GM13977 (cell line): ENCODE measurements at regions not wholly inside any gene's neighbourhood (a gene's known extent, or its start where the extent isn't known, plus 50 kb on each side); places are given as distances from the start of the nearest gene placed in this dataset.

Experiments
- DNase-seq: peaks from one replicate; pipeline ENCODE4 v3.0.0; 2012; ENCODE audit warnings: low spot score
- in situ Hi-C: fragments of 300-500 bp; cut with MboI; formaldehyde crosslinking; loops from one replicate; pipeline ENCODE4 v1.12.0; 2022; ENCODE audit warnings: low sequenced_read_pairs, low pct_unique_long_range_greater_than_20kb, mixed read lengths, inconsistent platforms; ENCODE audit not compliant: unreplicated experiment
- TF ChIP-seq, protein P1 (sequence below): IDR thresholded peaks from 2 replicates; pipeline ENCODE4 v1.5.1; 2012; ENCODE audit warnings: mild to moderate bottlenecking, control low read depth; ENCODE audit not compliant: insufficient read depth; ENCODE audit errors: extremely low read depth, missing control alignments

DNA sequence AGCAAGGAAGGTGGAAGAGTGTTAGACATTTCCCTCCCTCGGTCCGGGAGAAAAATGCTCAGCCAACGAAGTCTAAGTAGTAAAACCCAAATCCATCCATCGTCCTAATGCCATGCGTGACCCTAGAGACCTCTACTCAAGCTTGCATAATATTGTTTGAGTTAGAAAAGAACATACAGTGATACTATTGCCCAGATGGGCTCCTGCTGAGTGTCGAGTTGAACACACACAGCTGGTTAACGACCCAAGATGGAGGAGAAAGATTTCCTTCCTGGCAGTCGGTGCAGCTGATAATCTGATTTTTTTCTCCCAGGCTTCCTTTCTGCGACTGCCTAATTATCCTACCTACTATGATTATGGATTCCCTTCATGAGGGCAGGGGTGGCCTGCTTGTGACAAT, 164.4 kb upstream of the KCNG1 start:
- in situ Hi-C loops, result no loop called here

DNA sequence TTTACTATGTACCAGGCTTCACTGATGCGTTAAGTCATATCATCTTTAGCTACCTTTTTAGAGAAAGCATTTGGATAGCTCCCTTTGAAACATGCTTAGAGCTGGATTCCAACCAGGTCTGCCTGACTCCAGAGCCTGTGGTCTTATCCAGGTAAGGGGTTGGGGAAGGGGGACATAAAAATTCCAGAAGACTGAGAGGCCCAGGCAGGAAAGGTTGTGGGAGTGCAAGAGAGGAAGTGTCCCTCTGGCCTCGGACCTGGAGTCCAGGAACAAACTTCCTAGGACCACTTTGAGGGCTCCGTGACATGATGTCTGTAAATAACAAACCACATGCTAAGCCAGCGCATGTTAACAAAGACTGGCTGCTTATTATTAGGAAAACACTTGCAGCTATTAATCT, 163.0 kb upstream of the KCNG1 start:
- DNase-seq, result no peak
- in situ Hi-C loops, result no loop called here
- TF ChIP-seq, protein P1, sequence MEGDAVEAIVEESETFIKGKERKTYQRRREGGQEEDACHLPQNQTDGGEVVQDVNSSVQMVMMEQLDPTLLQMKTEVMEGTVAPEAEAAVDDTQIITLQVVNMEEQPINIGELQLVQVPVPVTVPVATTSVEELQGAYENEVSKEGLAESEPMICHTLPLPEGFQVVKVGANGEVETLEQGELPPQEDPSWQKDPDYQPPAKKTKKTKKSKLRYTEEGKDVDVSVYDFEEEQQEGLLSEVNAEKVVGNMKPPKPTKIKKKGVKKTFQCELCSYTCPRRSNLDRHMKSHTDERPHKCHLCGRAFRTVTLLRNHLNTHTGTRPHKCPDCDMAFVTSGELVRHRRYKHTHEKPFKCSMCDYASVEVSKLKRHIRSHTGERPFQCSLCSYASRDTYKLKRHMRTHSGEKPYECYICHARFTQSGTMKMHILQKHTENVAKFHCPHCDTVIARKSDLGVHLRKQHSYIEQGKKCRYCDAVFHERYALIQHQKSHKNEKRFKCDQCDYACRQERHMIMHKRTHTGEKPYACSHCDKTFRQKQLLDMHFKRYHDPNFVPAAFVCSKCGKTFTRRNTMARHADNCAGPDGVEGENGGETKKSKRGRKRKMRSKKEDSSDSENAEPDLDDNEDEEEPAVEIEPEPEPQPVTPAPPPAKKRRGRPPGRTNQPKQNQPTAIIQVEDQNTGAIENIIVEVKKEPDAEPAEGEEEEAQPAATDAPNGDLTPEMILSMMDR, result no peak

More for the DNA sequence above, 164.4 kb upstream of the KCNG1 start:
- TF ChIP-seq, protein P1, result no peak
- no peak for DNase-seq

DNA sequence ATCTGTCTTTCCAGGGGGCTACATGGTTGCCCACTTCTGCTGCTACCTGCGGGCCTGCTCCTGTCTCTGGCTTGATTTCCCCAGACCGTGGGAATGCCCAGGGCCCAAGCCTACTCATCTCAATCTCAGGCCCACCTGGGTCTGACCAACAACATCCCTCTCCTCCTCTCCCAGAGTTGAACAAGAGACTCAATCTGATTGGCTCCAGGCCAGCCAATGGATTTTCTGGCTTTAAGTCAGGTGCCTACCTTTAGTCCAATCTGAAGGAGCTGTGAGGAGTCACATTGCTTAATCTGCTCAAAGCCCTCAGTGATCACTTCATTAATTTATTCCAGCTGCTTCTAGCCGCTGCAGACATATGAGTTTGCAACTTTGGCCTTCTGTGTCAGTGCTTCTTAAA, 162.4 kb upstream of the KCNG1 start:
- no peak for DNase-seq
- TF ChIP-seq, protein P1, result no peak
- in situ Hi-C loops, result no loop called here

DNA sequence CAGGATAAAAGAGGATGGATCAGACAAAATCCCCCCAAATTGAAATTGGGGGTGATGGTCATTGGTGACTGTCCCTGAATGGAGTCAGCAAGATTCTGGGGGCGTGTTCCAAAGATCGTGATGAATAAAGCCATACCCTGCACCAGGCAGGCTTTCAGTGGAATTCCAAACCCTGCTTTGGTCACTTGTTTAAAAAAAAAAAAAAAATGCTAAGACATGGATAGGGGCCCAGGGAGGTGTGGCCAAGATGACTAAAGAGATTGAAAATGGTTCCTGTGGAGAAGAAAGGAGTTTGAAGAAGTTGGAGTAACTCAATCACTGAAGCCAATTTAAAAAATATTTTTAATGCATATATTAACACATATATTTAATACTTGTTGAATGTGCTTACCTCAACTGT, 161.4 kb upstream of the KCNG1 start:
- in situ Hi-C loops, result no loop called here
- TF ChIP-seq, protein P1, result no peak
- no peak for DNase-seq

DNA sequence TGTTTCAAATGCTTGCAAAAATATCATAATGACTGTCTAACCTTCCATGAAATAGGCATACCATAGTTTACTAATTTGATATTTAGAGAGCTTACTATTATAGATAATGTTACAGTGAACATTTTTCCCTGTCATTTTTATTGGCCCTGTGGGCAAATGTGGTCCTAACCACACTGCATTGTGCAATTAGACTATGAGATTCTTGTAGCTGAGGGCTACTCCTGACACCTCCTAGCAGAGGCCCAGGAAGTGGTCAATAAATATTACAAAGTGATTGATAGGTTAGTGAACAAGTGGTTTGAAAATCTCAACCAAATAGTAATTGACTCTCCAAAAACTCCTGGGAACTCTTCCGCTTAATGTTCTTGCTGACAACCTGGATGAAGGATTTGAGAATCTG, 160.5 kb upstream of the KCNG1 start:
- TF ChIP-seq, protein P1, result no peak
- DNase-seq, result no peak
- in situ Hi-C loops, result no loop called here

DNA sequence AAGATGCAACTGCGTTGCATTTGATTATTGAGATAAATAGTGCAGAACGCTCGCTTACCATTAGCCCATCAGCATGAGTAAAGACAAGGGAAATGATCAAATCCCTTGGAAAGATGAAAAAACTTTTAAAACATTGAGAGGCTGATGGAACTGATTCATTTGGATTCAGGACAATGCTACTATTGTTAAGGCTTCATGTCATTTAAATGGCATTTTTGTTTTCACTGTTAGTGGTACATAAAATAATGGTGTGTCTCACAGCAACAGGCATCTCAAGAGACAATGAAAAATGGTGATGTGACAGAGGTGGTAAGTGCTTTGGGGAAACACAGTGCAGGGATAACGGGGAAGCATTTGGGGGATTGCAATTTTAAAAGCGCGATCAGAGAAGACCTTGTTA, 159.7 kb upstream of the KCNG1 start:
- in situ Hi-C loops, result no loop called here
- no peak for DNase-seq
- TF ChIP-seq, protein P1, result no peak

DNA sequence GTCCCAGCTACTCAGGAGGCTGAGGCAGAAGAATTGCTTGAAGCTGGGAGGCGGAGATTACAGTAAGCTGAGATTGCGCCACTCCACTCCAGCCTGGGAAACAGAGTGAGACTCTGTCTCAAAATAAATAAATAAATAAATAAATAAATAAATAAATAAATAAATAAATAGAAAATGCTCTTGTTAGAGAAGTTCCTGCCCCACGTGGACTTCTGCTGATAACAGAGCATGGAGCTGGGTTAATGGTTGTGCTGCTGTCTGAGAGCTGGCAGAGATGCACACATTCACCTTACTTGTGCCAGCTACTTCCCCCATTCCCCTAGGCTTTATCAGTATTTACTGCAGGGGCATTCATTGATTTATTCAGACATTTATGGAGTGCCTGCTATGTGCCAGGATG, 155.2 kb upstream of the KCNG1 start:
- in situ Hi-C loops, result no loop called here
- no peak for DNase-seq

More for the DNA sequence above, 155.2 kb upstream of the KCNG1 start:
- TF ChIP-seq, protein P1, result no peak
